GM23338 (cell line): ENCODE measurements at regions not wholly inside any gene's neighbourhood (a gene's known extent, or its start where the extent isn't known, plus 50 kb on each side); places are given as distances from the start of the nearest gene placed in this dataset.

ENCODE experiments used
- ATAC-seq: fragments of 200-7000 bp; cut with Tn5 transposase; 3 replicates; pipeline ENCODE4 v1.9.1; 2020
- DNase-seq: peaks from one replicate; pipeline ENCODE4 v3.0.0-alpha.2; 2015; ENCODE audit warnings: low spot score
- H2AFZ ChIP-seq: fragments of 200-600 bp; sonication (generic); 2 replicates; pipeline ENCODE4 v1.8.0; 2016; ENCODE audit warnings: antibody characterized with exemption, mild to moderate bottlenecking, moderate library complexity
- H3F3A ChIP-seq: fragments of 200-600 bp; sonication (generic); replicated peaks from 2 replicates; pipeline ENCODE4 v1.8.0; 2017; ENCODE audit warnings: antibody characterized with exemption, mixed run types, low read depth
- H3K27ac ChIP-seq: fragments of 200-600 bp; sonication (generic); 2 replicates; pipeline ENCODE4 v1.6.1; 2016; ENCODE audit warnings: low read depth
- H3K27me3 ChIP-seq: fragments of 200-600 bp; sonication (generic); 2 replicates; pipeline ENCODE4 v1.8.0; 2016; ENCODE audit warnings: mild to moderate bottlenecking, mixed run types, moderate library complexity; ENCODE audit not compliant: insufficient read depth
- H3K36me3 ChIP-seq: fragments of 200-600 bp; sonication (generic); 2 replicates; pipeline ENCODE4 v1.8.0; 2016; ENCODE audit warnings: mild to moderate bottlenecking; ENCODE audit not compliant: insufficient read depth
- H3K4me1 ChIP-seq: fragments of 200-600 bp; sonication (generic); 2 replicates; pipeline ENCODE4 v1.8.0; 2016; ENCODE audit warnings: mild to moderate bottlenecking, moderate library complexity; ENCODE audit not compliant: insufficient read depth
- H3K4me2 ChIP-seq: fragments of 200-600 bp; sonication (generic); 2 replicates; pipeline ENCODE4 v1.7.1; 2017; ENCODE audit warnings: mixed run types
- H3K4me3 ChIP-seq: fragments of 200-600 bp; sonication (generic); 2 replicates; pipeline ENCODE4 v1.6.1; 2016; ENCODE audit warnings: mixed run types
- H3K79me2 ChIP-seq: fragments of 200-600 bp; sonication (generic); replicated peaks from 2 replicates; pipeline ENCODE4 v1.8.0; 2017; ENCODE audit warnings: mild to moderate bottlenecking; ENCODE audit not compliant: insufficient read depth
- H3K9me2 ChIP-seq: fragments of 200-600 bp; sonication (generic); 2 replicates; pipeline ENCODE4 v1.8.0; 2017; ENCODE audit not compliant: insufficient read depth
- H4K20me1 ChIP-seq: fragments of 200-600 bp; sonication (generic); replicated peaks from 2 replicates; pipeline ENCODE4 v1.8.0; 2017; ENCODE audit warnings: mild to moderate bottlenecking; ENCODE audit not compliant: insufficient read depth
- H3K27ac Mint-ChIP-seq: 2 replicates; pipeline ENCODE4 v1.8.0; 2020; ENCODE audit warnings: inconsistent platforms, mild to moderate bottlenecking, moderate library complexity, mixed read lengths
- H3K27me3 Mint-ChIP-seq: 3 replicates; pipeline ENCODE4 v1.8.0; 2022; ENCODE audit warnings: low read depth, mild to moderate bottlenecking, moderate library complexity, mixed read lengths, inconsistent platforms; ENCODE audit not compliant: insufficient read depth, poor library complexity
- H3K36me3 Mint-ChIP-seq: 3 replicates; pipeline ENCODE4 v1.8.0; 2021; ENCODE audit warnings: low read depth, mild to moderate bottlenecking, inconsistent platforms, moderate library complexity, mixed read lengths
- H3K4me1 Mint-ChIP-seq: 3 replicates; pipeline ENCODE4 v1.8.0; 2020; ENCODE audit warnings: mild to moderate bottlenecking, inconsistent platforms, mixed read lengths
- H3K4me3 Mint-ChIP-seq: 3 replicates; pipeline ENCODE4 v1.8.0; 2021; ENCODE audit warnings: moderate library complexity, mild to moderate bottlenecking, inconsistent platforms, mixed read lengths
- H3K9me3 Mint-ChIP-seq: 3 replicates; pipeline ENCODE4 v1.8.0; 2020; ENCODE audit warnings: moderate library complexity, mild to moderate bottlenecking, inconsistent platforms, mixed read lengths
- CREB1 ChIP-seq: fragments of 250-450 bp; sonication (Bioruptor Pico); IDR thresholded peaks from 2 replicates; pipeline ENCODE4 v1.5.0; 2020; ENCODE audit warnings: low read depth, mild to moderate bottlenecking, moderate library complexity
- CTCF ChIP-seq, 2 experiments: fragments of 200-600 bp in 1 of 2; sonication (generic) in 1 of 2; conservative IDR thresholded peaks; 2 replicates each; pipeline versions ENCODE4 v1.5.1 to v1.6.1; 2016 to 2017; ENCODE audit warnings: antibody characterized with exemption in 2 of 2, low read depth in 2 of 2, mild to moderate bottlenecking in 2 of 2, moderate library complexity in 1 of 2
- ETS1 ChIP-seq: IDR thresholded peaks from 2 replicates; pipeline ENCODE4 v1.6.1; 2016; ENCODE audit warnings: antibody characterized with exemption
- EZH2 ChIP-seq: fragments of 200-600 bp; sonication (generic); IDR thresholded peaks from one replicate; pipeline ENCODE4 v1.8.0; 2017; ENCODE audit warnings: antibody characterized with exemption, mild to moderate bottlenecking, low read depth; ENCODE audit not compliant: unreplicated experiment
- EZH2phosphoT487 ChIP-seq: fragments of 200-600 bp; sonication (generic); IDR thresholded peaks from one replicate; pipeline ENCODE4 v1.8.1; 2018; ENCODE audit warnings: antibody characterized with exemption; ENCODE audit not compliant: unreplicated experiment
- JUNB ChIP-seq: IDR thresholded peaks from one replicate; pipeline ENCODE4 v1.6.1; 2016; ENCODE audit warnings: antibody characterized with exemption; ENCODE audit not compliant: unreplicated experiment
- NANOG ChIP-seq: IDR thresholded peaks from 2 replicates; pipeline ENCODE4 v1.6.1; 2016; ENCODE audit warnings: antibody characterized with exemption, borderline replicate concordance
- POLR2AphosphoS5 ChIP-seq: IDR thresholded peaks from 2 replicates; pipeline ENCODE4 v1.6.1; 2016; ENCODE audit warnings: antibody characterized with exemption, low read depth
- REST ChIP-seq: IDR thresholded peaks from one replicate; pipeline ENCODE4 v1.6.1; 2018; ENCODE audit warnings: antibody characterized with exemption; ENCODE audit not compliant: unreplicated experiment
- STAT1 ChIP-seq: IDR thresholded peaks from one replicate; pipeline ENCODE4 v1.6.1; 2016; ENCODE audit warnings: antibody characterized with exemption; ENCODE audit not compliant: unreplicated experiment
- ZNF114 ChIP-seq: fragments of 250-450 bp; sonication (Bioruptor Pico); IDR thresholded peaks from 2 replicates; pipeline ENCODE4 v1.5.0; 2020; ENCODE audit warnings: mild to moderate bottlenecking, moderate library complexity
- ZNF331 ChIP-seq: fragments of 250-450 bp; sonication (Bioruptor Pico); IDR thresholded peaks from 2 replicates; pipeline ENCODE4 v1.5.0; 2020; ENCODE audit warnings: low read depth, mild to moderate bottlenecking, moderate library complexity
- ZNF462 ChIP-seq: fragments of 250-450 bp; sonication (Bioruptor Pico); IDR thresholded peaks from 2 replicates; pipeline ENCODE4 v1.5.0; 2020; ENCODE audit warnings: mild to moderate bottlenecking, moderate library complexity

- Histone ChIP-seq H3K27ac (no peak overlapping the region), H3K79me2 (no peaks in the 10 kb centered on the region), H3K36me3 (no peaks in the 10 kb centered on the region), H3K4me2 (no peak overlapping the region), H3K4me1 (peaks cover 8% of the 10 kb centered on the region), H3K4me3 (no peak overlapping the region), H2AFZ (no peak overlapping the region), H4K20me1 (no peaks in the 10 kb centered on the region), H3K9me2 (no peaks in the 10 kb centered on the region), H3F3A (no peaks in the 10 kb centered on the region), H3K27me3 (no peaks in the 10 kb centered on the region)
- H3K4me3 Mint-ChIP-seq: no peak overlapping the region
- no peaks in the 10 kb centered on the region for H3K27me3 Mint-ChIP-seq
- no peak overlapping the region for H3K27ac Mint-ChIP-seq
- no peak for TF ChIP-seq ZNF462
- no peak for TF ChIP-seq CREB1
- TF ChIP-seq POLR2AphosphoS5: no peak
- no peak for TF ChIP-seq JUNB
- no peak for TF ChIP-seq ZNF114
- no peak for TF ChIP-seq ETS1
- no peak for TF ChIP-seq CTCF (conservative IDR thresholded peaks at IDR 0.05; ENCODE audit: low read depth in 2 of 2)
- no peak for TF ChIP-seq ZNF331
- no peak for TF ChIP-seq STAT1
- TF ChIP-seq REST: no peak
- TF ChIP-seq EZH2phosphoT487: no peak
- TF ChIP-seq EZH2: no peak
- no peak for TF ChIP-seq NANOG
- peaks cover 6% of the 10 kb centered on the region; the same call in 2 of the 3 replicates for H3K4me1 Mint-ChIP-seq
- H3K9me3 Mint-ChIP-seq: peaks cover 4% of the 10 kb centered on the region; the same call in 1 of the 3 replicates
- DNase-seq (no peak), ATAC-seq (no peak)
- H3K36me3 Mint-ChIP-seq: no peaks in the 10 kb centered on the region; the same call in 2 of the 3 replicates
Observed at GRCh38 chrX:116289592-116289991, 119.0 kb downstream of the AGTR2 start.
